Sigmoid colon (tissue), 4 donors: ENCODE measurements at regions not wholly inside any gene's neighbourhood (a gene's known extent, or its start where the extent isn't known, plus 50 kb on each side); places are given as distances from the start of the nearest gene placed in this dataset.

Source experiments
- EP300 ChIP-seq, 4 donors: sonication (generic); formaldehyde crosslinking; IDR thresholded peaks; one replicate each; pipeline ENCODE4 v1.6.1; 2017; ENCODE audit warnings: antibody characterized with exemption in 4 of 4
- POLR2A ChIP-seq, 2 donors: fragments of 450-650 bp; IDR thresholded peaks; one replicate each; pipeline ENCODE4 v1.6.1; 2016; ENCODE audit warnings: antibody characterized with exemption in 2 of 2, mild to moderate bottlenecking in 2 of 2, moderate library complexity in 2 of 2
- POLR2AphosphoS5 ChIP-seq, 4 donors: sonication (generic); formaldehyde crosslinking; IDR thresholded peaks; one replicate each; pipeline ENCODE4 v1.6.1; 2017; ENCODE audit warnings: antibody characterized with exemption in 4 of 4
- TF ChIP-seq, protein P1 (sequence below), 4 experiments: fragments of 450-650 bp in 3 of 4; fragments of 200-600 bp in 1 of 4; IDR thresholded peaks; one replicate each; pipeline ENCODE4 v1.5.1; 2016 to 2019; ENCODE audit warnings: antibody characterized with exemption in 4 of 4, mild to moderate bottlenecking in 3 of 4, moderate library complexity in 2 of 4

DNA sequence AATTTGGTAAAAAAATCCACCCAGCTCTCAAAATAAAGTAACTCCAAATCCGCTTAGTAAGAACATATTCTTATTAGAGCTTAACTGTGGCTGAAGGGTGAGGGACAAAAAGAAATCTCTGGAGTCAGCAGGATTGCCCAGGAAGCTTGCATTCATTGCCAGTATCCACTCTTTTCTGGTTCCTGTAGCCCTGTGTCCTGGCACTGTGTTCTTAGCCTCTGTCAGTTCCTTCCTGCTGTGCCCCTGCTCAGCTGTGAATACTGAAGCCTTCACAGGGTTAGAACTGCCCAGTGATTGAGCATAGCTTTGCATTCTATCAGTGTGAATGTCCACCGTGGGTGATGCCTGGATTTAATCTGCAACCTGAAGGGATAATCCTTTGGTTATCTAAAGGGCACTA is 266.9 kb upstream of the PELI2 start:
- TF ChIP-seq, protein P1, sequence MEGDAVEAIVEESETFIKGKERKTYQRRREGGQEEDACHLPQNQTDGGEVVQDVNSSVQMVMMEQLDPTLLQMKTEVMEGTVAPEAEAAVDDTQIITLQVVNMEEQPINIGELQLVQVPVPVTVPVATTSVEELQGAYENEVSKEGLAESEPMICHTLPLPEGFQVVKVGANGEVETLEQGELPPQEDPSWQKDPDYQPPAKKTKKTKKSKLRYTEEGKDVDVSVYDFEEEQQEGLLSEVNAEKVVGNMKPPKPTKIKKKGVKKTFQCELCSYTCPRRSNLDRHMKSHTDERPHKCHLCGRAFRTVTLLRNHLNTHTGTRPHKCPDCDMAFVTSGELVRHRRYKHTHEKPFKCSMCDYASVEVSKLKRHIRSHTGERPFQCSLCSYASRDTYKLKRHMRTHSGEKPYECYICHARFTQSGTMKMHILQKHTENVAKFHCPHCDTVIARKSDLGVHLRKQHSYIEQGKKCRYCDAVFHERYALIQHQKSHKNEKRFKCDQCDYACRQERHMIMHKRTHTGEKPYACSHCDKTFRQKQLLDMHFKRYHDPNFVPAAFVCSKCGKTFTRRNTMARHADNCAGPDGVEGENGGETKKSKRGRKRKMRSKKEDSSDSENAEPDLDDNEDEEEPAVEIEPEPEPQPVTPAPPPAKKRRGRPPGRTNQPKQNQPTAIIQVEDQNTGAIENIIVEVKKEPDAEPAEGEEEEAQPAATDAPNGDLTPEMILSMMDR (IDR thresholded peaks at IDR 0.05) = no peak
- TF ChIP-seq EP300 (IDR thresholded peaks at IDR 0.05) (no peak), POLR2AphosphoS5 (IDR thresholded peaks at IDR 0.05) (no peak), POLR2A (IDR thresholded peaks at IDR 0.05) (no peak)
